Activated T-helper 2 cell treated with anti-CD3 and anti-CD28 coated beads, Interferon-gamma antibody, Interleukin-2, Interleukin-4, amounts not matched to agents 10 μg/mL and 5 μg/mL and 100 μg/mL, durations not matched to agents 14 hours and 24 hours and 36 hours (primary cell): ENCODE measurements at regions not wholly inside any gene's neighbourhood (a gene's known extent, or its start where the extent isn't known, plus 50 kb on each side); places are given as distances from the start of the nearest gene placed in this dataset.
"Not testable (repeated sequence)": the region's sequence is repeated elsewhere in the genome, so short reads cannot be mapped to it uniquely, and the experiment has no call there.

ENCODE experiments used
- DNase-seq: peaks from one replicate; pipeline ENCODE4 v3.0.0; 2021; ENCODE audit warnings: low spot score
- H3K27ac Mint-ChIP-seq: one replicate; pipeline ENCODE4 v1.8.0; 2021; ENCODE audit warnings: mixed read lengths
- H3K27me3 Mint-ChIP-seq: one replicate; pipeline ENCODE4 v1.8.0; 2021; ENCODE audit warnings: low read depth, mixed read lengths
- H3K36me3 Mint-ChIP-seq: one replicate; pipeline ENCODE4 v1.8.0; 2021; ENCODE audit warnings: low read depth, mixed read lengths
- H3K4me1 Mint-ChIP-seq: one replicate; pipeline ENCODE4 v1.8.0; 2021; ENCODE audit warnings: low read depth, mixed read lengths
- H3K4me3 Mint-ChIP-seq: one replicate; pipeline ENCODE4 v1.8.0; 2021; ENCODE audit warnings: low read depth, mild to moderate bottlenecking, moderate library complexity, mixed read lengths
- H3K9me3 Mint-ChIP-seq: one replicate; pipeline ENCODE4 v1.8.0; 2021; ENCODE audit warnings: mixed read lengths
- intact Hi-C: fragments of 100-400 bp; cut with micrococcal nuclease; formaldehyde crosslinking; loops from one replicate; pipeline ENCODE4 v1.15.1; 2023

DNA sequence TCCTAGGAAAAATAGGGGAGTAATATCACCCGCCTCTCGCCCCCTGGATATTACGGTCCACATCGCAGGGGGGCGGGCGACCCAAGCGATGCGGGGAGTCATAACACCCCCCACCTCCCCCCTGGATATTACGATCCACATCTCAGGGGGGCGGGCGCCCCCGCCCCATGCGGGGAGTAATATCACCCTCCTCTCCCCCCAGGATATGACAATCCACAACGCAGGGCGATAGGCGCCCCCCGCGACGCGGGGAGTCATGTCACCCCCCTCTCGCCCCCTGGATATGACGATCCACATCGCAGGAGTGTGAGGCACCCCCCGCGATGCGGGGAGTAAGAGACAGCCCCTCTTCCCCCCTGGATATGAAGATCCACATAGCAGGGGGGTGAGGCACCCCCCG is 684.4 kb upstream of the PCDH9 start:
- intact Hi-C loops: no loop called here
- Mint-ChIP-seq H3K4me3 (no peak overlapping the region), H3K27me3 (no peaks in the 10 kb centered on the region)

DNA sequence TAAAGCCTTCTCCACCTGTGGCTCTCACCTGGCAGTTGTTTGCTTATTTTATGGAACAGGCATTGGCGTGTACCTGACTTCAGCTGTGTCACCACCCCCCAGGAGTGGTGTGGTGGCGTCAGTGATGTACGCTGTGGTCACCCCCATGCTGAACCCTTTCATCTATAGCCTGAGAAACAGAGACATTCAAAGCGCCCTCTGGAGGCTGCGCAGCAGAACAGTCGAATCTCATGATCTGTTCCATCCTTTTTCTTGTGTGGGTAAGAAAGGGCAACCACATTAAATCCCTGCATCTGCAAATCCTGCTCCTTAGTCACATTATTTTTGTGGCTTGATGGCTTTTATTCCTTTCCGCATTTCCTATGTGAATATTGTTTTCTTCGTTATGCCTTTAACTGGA is 672.8 kb upstream of the PCDH9 start:
- DNase-seq, H3K4me3 Mint-ChIP-seq, H3K4me1 Mint-ChIP-seq, intact Hi-C loops, H3K27ac Mint-ChIP-seq, H3K36me3 Mint-ChIP-seq, H3K27me3 Mint-ChIP-seq: not testable (repeated sequence)
- H3K9me3 Mint-ChIP-seq: peaks cover 75% of the 10 kb centered on the region

More for the DNA sequence above, 684.4 kb upstream of the PCDH9 start:
- H3K36me3 Mint-ChIP-seq: no peaks in the 10 kb centered on the region
- no peaks in the 10 kb centered on the region for H3K4me1 Mint-ChIP-seq
- peaks cover 23% of the 10 kb centered on the region for H3K9me3 Mint-ChIP-seq
- DNase-seq: no peak
- no peak overlapping the region for H3K27ac Mint-ChIP-seq

DNA sequence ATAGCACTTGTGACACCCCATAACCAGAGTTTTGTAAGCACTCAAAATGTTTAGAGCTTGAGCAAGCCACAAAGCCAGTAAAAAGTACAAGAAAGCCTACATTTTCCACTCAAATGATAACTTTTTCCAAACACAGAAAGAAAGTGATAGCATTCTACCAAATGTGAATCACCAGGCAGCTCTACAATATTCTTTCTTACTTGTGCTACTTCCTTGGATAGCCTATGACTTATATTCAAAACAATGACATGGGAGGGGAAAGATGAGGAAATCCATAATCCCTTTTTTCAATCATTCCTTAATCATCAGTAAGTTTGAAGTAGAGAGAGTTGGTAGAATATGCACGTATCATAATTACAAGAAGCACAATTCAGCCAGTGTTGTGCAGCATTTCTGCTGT is 650.8 kb upstream of the PCDH9 start:
- Mint-ChIP-seq H3K36me3 (no peaks in the 10 kb centered on the region), H3K4me3 (no peak overlapping the region), H3K4me1 (no peaks in the 10 kb centered on the region), H3K27ac (no peak overlapping the region), H3K27me3 (no peaks in the 10 kb centered on the region), H3K9me3 (peaks cover 18% of the 10 kb centered on the region)
- no peak for DNase-seq
- intact Hi-C loops: no loop called here

GRCh38 chr13:67878376-67878775 is 648.2 kb upstream of the PCDH9 start:
- intact Hi-C loops: no loop called here
- no peaks in the 10 kb centered on the region for H3K36me3 Mint-ChIP-seq
- no peak overlapping the region for H3K4me3 Mint-ChIP-seq

DNA sequence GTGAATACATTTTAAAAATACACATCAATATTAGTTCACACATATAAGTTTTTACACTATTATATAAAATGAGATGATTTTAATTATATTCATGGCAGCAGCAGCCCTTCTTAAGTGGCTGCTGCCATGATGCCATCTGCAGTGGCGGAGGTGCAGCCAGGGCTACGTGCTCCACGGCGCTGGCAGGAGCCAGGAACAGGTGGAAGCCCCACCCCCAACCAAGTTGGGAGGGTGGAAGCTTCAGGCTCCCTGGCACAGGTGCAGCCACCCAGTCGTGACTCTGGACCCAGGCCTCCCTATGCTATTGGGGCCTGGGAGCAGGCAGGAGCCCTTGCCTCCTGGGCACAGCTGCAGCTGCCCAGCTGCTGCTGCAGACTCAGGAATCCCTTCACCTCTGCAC is 646.9 kb upstream of the PCDH9 start:
- H3K9me3 Mint-ChIP-seq: peaks cover 21% of the 10 kb centered on the region

More at GRCh38 chr13:67878376-67878775, 648.2 kb upstream of the PCDH9 start:
- Mint-ChIP-seq H3K27ac (no peak overlapping the region), H3K4me1 (no peaks in the 10 kb centered on the region), H3K9me3 (peaks cover 15% of the 10 kb centered on the region), H3K27me3 (no peaks in the 10 kb centered on the region)
- DNase-seq: no peak

DNA sequence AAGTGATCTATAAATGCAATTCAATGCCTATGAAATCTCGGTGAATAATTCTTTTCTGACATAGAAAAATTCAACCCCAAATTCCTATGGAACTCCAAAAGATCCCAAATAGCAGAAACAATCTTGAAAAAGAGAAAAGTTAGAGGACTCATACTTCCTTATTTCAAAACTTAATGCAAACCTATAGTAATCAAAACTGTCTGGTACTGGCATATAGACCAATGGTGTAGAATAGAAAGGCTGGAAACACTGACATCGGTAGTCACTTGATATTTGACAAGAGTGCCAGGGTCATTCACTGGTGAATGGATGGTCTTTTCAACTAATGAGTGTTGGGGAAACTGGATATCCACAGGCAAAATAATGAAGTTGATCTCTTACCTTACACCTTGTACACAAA is 637.1 kb upstream of the PCDH9 start:
- H3K4me3 Mint-ChIP-seq: no peak overlapping the region
- DNase-seq: no peak
- H3K4me1 Mint-ChIP-seq: no peaks in the 10 kb centered on the region
- H3K9me3 Mint-ChIP-seq: peaks cover 29% of the 10 kb centered on the region
- no peaks in the 10 kb centered on the region for H3K27me3 Mint-ChIP-seq
- intact Hi-C loops: no loop called here
- no peak overlapping the region for H3K27ac Mint-ChIP-seq
- H3K36me3 Mint-ChIP-seq: no peaks in the 10 kb centered on the region

More for the DNA sequence above, 646.9 kb upstream of the PCDH9 start:
- no peaks in the 10 kb centered on the region for H3K4me1 Mint-ChIP-seq
- intact Hi-C loops: no loop called here
- no peak for DNase-seq
- H3K27ac Mint-ChIP-seq: no peak overlapping the region
- H3K4me3 Mint-ChIP-seq: no peak overlapping the region
- no peaks in the 10 kb centered on the region for H3K36me3 Mint-ChIP-seq
- no peaks in the 10 kb centered on the region for H3K27me3 Mint-ChIP-seq

DNA sequence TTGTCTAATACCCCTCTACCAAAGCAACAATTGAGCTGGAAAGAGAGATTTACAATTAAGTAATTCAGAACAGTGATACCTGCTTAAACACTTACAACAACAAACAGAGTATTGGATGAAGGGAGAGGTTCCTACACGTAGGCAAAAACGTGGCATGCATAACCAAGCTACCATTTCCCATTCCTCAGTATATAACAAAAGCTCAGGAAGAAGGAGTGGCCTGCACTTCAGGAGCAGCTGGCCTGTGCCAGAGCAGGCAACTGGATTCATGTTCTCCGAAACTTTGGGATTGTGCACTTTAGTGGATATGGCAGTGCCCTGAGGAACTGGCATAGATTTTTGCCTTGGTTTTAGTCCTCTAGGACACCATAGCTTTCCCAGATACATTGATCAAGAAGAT is 630.2 kb upstream of the PCDH9 start:
- Mint-ChIP-seq H3K9me3 (peaks cover 39% of the 10 kb centered on the region), H3K27ac (no peak overlapping the region), H3K36me3 (no peaks in the 10 kb centered on the region), H3K27me3 (no peaks in the 10 kb centered on the region), H3K4me1 (no peaks in the 10 kb centered on the region), H3K4me3 (no peak overlapping the region)
- intact Hi-C loops: no loop called here
- DNase-seq: no peak

- H3K27ac Mint-ChIP-seq: no peak overlapping the region
- no peaks in the 10 kb centered on the region for H3K27me3 Mint-ChIP-seq
- peaks cover 35% of the 10 kb centered on the region for H3K9me3 Mint-ChIP-seq
- no peak overlapping the region for H3K4me3 Mint-ChIP-seq
- H3K4me1 Mint-ChIP-seq: no peaks in the 10 kb centered on the region
- no peaks in the 10 kb centered on the region for H3K36me3 Mint-ChIP-seq
- intact Hi-C loops: no loop called here
- no peak for DNase-seq
Observed at GRCh38 chr13:67859904-67860303, 629.8 kb upstream of the PCDH9 start.

GRCh38 chr13:67857581-67858310 is 627.6 kb upstream of the PCDH9 start:
- intact Hi-C loops: no loop called here
- Mint-ChIP-seq H3K4me1 (no peaks in the 10 kb centered on the region), H3K9me3 (peaks cover 31% of the 10 kb centered on the region), H3K27me3 (no peaks in the 10 kb centered on the region), H3K27ac (no peak overlapping the region), H3K4me3 (no peak overlapping the region), H3K36me3 (no peaks in the 10 kb centered on the region)
- DNase-seq: no peak

GRCh38 chr13:67856955-67857354 is 626.8 kb upstream of the PCDH9 start:
- intact Hi-C loops: no loop called here
- DNase-seq: no peak
- Mint-ChIP-seq H3K4me3 (no peak overlapping the region), H3K36me3 (no peaks in the 10 kb centered on the region), H3K4me1 (no peaks in the 10 kb centered on the region), H3K9me3 (peaks cover 33% of the 10 kb centered on the region), H3K27ac (no peak overlapping the region), H3K27me3 (no peaks in the 10 kb centered on the region)

DNA sequence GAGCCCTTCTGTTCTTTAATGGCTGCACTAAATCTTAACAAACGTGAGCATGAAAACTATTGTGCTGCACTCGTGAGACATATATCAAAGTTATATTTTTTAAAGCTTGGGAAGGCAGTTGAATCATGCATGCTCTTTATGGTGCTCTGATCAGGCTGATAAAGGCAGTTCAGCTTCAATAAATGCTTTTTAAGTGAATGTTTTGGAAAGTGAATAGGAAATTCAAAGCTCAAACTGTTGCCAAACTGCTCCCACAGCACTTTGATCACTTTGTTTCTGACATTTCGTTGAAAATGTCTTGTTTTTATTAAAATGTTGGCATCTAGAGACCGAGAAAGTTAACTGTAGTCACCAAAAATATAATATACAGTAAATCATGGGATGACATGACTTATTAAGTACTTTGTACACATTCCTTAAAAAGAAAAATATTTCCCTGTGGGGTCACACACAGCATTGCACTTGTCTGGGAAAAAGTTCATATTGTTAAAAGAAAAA is 625.7 kb upstream of the PCDH9 start:
- no peak overlapping the region for H3K4me3 Mint-ChIP-seq
- DNase-seq: no peak
- intact Hi-C loops: no loop called here
- H3K27ac Mint-ChIP-seq: no peak overlapping the region
- peaks cover 31% of the 10 kb centered on the region for H3K9me3 Mint-ChIP-seq
- no peaks in the 10 kb centered on the region for H3K4me1 Mint-ChIP-seq
- H3K36me3 Mint-ChIP-seq: no peaks in the 10 kb centered on the region
- no peaks in the 10 kb centered on the region for H3K27me3 Mint-ChIP-seq

GRCh38 chr13:67854990-67855389 is 624.9 kb upstream of the PCDH9 start:
- H3K36me3 Mint-ChIP-seq: no peaks in the 10 kb centered on the region
- H3K27me3 Mint-ChIP-seq: no peaks in the 10 kb centered on the region
- intact Hi-C loops: no loop called here
- DNase-seq: no peak
- H3K27ac Mint-ChIP-seq: no peak overlapping the region
- no peak overlapping the region for H3K4me3 Mint-ChIP-seq
- H3K9me3 Mint-ChIP-seq: peaks cover 32% of the 10 kb centered on the region
- H3K4me1 Mint-ChIP-seq: no peaks in the 10 kb centered on the region

GRCh38 chr13:67844574-67844973 is 614.4 kb upstream of the PCDH9 start:
- no peak for DNase-seq
- Mint-ChIP-seq H3K4me1 (no peaks in the 10 kb centered on the region), H3K27ac (no peak overlapping the region), H3K9me3 (peaks cover 30% of the 10 kb centered on the region), H3K4me3 (no peak overlapping the region), H3K27me3 (no peaks in the 10 kb centered on the region), H3K36me3 (no peaks in the 10 kb centered on the region)
- intact Hi-C loops: no loop called here
